Natural killer cell (primary cell): ENCODE measurements at regions not wholly inside any gene's neighbourhood (a gene's known extent, or its start where the extent isn't known, plus 50 kb on each side); places are given as distances from the start of the nearest gene placed in this dataset.

Experiments used
- ATAC-seq, 3 donors: fragments of 150-1000 bp in 2 of 3; fragments of 200-7000 bp in 1 of 3; cut with Tn5 transposase; 1 replicate in 1 of 3; 2 replicates in 2 of 3; pipeline ENCODE4 v1.10.0; 2021; ENCODE audit warnings: mild to moderate bottlenecking in 2 of 3, moderate library complexity in 2 of 3
- DNase-seq, 2 donors: peaks; one replicate each; pipeline versions ENCODE4 v3.0.0 to v3.0.0-alpha.2; 2013 to 2021; ENCODE audit warnings: mixed read lengths in 1 of 2
- H3K27ac ChIP-seq: one replicate; pipeline ENCODE4 v1.5.1; 2013; ENCODE audit warnings: mild to moderate bottlenecking, low read length
- H3K27me3 ChIP-seq: one replicate; pipeline ENCODE4 v1.6.1; 2013; ENCODE audit warnings: low read length; ENCODE audit not compliant: control insufficient read depth, insufficient read depth
- H3K36me3 ChIP-seq: one replicate; pipeline ENCODE4 v1.6.1; 2013; ENCODE audit warnings: low read length; ENCODE audit not compliant: control insufficient read depth, insufficient read depth
- H3K4me1 ChIP-seq: one replicate; pipeline ENCODE4 v1.6.1; 2013; ENCODE audit warnings: low read length; ENCODE audit not compliant: control insufficient read depth, insufficient read depth
- H3K4me3 ChIP-seq: one replicate; pipeline ENCODE4 v1.5.1; 2013; ENCODE audit warnings: low read length
- H3K9me3 ChIP-seq: one replicate; pipeline ENCODE4 v1.6.1; 2013; ENCODE audit warnings: low read length; ENCODE audit not compliant: control insufficient read depth, insufficient read depth
- H3K27ac Mint-ChIP-seq, 2 donors: one replicate each; pipeline ENCODE4 v1.8.0; 2022; ENCODE audit warnings: mild to moderate bottlenecking in 2 of 2, mixed read lengths in 2 of 2, moderate library complexity in 1 of 2
- H3K27me3 Mint-ChIP-seq, 2 donors: one replicate each; pipeline ENCODE4 v1.8.0; 2022; ENCODE audit warnings: low read depth in 2 of 2, mixed read lengths in 2 of 2
- H3K36me3 Mint-ChIP-seq: one replicate; pipeline ENCODE4 v1.8.0; 2022; ENCODE audit warnings: mixed read lengths
- H3K4me1 Mint-ChIP-seq, 2 donors: one replicate each; pipeline ENCODE4 v1.8.0; 2022; ENCODE audit warnings: mixed read lengths in 2 of 2
- H3K4me3 Mint-ChIP-seq: one replicate; pipeline ENCODE4 v1.8.0; 2022; ENCODE audit warnings: mild to moderate bottlenecking, moderate library complexity, mixed read lengths
- H3K9me3 Mint-ChIP-seq, 2 donors: one replicate each; pipeline ENCODE4 v1.8.0; 2022; ENCODE audit warnings: mixed read lengths in 2 of 2
- WGBS: methylation state at CpG from one replicate; pipeline ENCODE4 v1.1.7; 2013; ENCODE audit warnings: missing lambda C conversion rate; ENCODE audit not compliant: insufficient coverage; 5-methylcytosine and 5-hydroxymethylcytosine counted together
- intact Hi-C: fragments of 100-400 bp; cut with micrococcal nuclease; formaldehyde crosslinking; loops from one replicate; pipeline ENCODE4 v1.14.2; 2022
- TF ChIP-seq, protein P1 (sequence below): fragments of 200-600 bp; IDR thresholded peaks from one replicate; pipeline ENCODE4 v1.8.0; 2022; ENCODE audit warnings: antibody characterized with exemption

DNA sequence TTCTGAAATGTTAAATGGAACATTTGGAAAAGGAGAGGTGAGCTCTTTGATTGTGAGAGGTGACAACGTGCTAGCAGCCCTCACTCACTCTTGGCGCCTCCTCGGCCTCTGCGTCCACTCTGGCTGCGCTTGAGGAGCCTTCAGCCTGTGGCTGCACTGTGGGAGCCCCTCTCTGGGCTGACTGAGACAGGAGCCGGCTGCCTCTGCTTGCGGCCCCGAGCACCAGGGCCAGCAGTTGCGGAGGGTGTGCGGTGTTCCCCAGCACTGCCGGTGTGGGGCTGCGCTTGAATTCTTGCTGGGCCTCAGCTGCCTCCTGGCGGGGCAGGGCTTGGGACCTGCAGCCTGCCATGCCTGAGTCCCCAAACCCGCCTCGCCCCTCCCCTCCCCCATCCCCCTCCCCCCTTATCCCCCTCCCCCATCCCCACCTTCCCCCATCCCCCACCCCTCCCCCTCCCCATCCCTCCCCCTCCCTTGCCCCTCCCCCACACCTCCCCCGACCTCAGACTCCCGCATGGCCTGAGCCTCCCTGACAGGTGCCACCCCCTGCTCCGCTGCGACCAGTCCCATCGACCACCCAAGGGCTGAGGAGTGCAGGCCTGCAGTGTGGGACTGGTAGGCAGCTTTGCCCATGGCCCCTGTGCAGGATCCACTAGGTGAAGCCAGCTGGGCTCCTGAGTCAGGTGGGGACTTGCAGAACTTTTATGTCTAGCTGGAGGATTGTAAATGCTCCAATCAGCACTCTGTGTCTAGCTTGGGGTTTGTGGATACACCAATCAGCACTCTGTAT, 411.0 kb downstream of the OLFM4 start:
- ATAC-seq, result no peak
- intact Hi-C loops, result no loop called here
- WGBS, result 96% methylated on average over 17 of the region's 20 CpGs

DNA sequence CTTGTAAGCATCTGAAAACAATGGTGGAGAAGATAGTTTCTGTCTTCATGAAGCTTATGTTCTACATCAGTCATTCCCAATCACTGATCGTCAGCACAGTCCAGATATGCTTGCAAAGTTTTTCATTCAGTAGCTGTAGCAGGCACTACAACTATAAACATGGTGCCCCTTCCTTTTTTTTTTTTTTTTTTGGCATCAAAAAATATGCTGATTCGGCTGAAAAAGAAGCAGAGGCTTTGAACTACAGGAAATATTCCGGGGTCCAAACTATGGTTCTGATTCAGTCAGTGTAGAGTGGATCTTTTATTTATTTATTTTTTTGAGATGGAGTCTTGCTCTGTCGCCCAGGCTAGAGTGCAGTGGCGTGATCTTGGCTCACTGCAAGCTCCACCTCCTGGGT, 414.4 kb downstream of the OLFM4 start:
- intact Hi-C loops, result no loop called here
- no peaks in the 10 kb centered on the region for H3K27me3 Mint-ChIP-seq
- H3K4me1 Mint-ChIP-seq, result no peaks in the 10 kb centered on the region

More for the DNA sequence above, 411.0 kb downstream of the OLFM4 start:
- Histone ChIP-seq H3K27me3 (no peaks in the 10 kb centered on the region), H3K27ac (no peak overlapping the region), H3K36me3 (no peaks in the 10 kb centered on the region), H3K9me3 (no peaks in the 10 kb centered on the region), H3K4me1 (no peaks in the 10 kb centered on the region), H3K4me3 (no peak overlapping the region)
- DNase-seq, result no peak
- no peaks in the 10 kb centered on the region for H3K4me1 Mint-ChIP-seq
- peaks cover 3 to 5% of the 10 kb centered on the region in 2 donors for H3K9me3 Mint-ChIP-seq
- no peaks in the 10 kb centered on the region for H3K36me3 Mint-ChIP-seq
- H3K4me3 Mint-ChIP-seq, result no peak overlapping the region
- no peak overlapping the region for H3K27ac Mint-ChIP-seq
- TF ChIP-seq, protein P1, sequence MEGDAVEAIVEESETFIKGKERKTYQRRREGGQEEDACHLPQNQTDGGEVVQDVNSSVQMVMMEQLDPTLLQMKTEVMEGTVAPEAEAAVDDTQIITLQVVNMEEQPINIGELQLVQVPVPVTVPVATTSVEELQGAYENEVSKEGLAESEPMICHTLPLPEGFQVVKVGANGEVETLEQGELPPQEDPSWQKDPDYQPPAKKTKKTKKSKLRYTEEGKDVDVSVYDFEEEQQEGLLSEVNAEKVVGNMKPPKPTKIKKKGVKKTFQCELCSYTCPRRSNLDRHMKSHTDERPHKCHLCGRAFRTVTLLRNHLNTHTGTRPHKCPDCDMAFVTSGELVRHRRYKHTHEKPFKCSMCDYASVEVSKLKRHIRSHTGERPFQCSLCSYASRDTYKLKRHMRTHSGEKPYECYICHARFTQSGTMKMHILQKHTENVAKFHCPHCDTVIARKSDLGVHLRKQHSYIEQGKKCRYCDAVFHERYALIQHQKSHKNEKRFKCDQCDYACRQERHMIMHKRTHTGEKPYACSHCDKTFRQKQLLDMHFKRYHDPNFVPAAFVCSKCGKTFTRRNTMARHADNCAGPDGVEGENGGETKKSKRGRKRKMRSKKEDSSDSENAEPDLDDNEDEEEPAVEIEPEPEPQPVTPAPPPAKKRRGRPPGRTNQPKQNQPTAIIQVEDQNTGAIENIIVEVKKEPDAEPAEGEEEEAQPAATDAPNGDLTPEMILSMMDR, result no peak
- H3K27me3 Mint-ChIP-seq, result no peaks in the 10 kb centered on the region

DNA sequence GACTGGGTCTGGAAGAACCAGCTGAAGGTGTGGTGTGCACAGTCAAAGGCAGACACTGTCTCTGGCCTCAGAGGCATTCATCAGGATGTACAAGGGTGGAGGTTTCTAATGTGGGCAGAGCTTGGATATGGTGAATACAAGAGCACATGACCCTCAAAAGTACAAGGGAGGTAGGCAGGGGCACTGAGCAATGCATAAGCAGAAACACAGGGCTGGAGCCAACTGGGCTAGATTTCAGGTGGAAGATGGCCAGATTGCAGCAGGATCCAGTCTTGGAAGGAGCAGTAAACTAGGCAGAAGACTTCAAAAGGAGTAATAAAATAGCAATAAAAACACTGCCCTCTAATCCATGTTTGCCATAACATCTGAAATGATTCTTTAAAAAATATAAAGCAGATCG, 417.1 kb downstream of the OLFM4 start:
- H3K9me3 ChIP-seq, result peaks cover 17% of the 10 kb centered on the region
- WGBS, result 88% methylated on average over 1 of the region's 1 CpG
- no peak overlapping the region for H3K4me3 Mint-ChIP-seq
- H3K36me3 Mint-ChIP-seq, result peaks cover 16% of the 10 kb centered on the region
- no peak overlapping the region for H3K4me3 ChIP-seq
- TF ChIP-seq, protein P1, result no peak
- no peak for ATAC-seq
- intact Hi-C loops, result no loop called here
- H3K4me1 ChIP-seq, result no peaks in the 10 kb centered on the region
- H3K27ac Mint-ChIP-seq, result no peak overlapping the region
- H3K36me3 ChIP-seq, result no peaks in the 10 kb centered on the region
- no peaks in the 10 kb centered on the region for H3K27me3 Mint-ChIP-seq
- H3K27me3 ChIP-seq, result no peaks in the 10 kb centered on the region
- no peaks in the 10 kb centered on the region for H3K4me1 Mint-ChIP-seq
- peaks cover 16 to 20% of the 10 kb centered on the region in 2 donors for H3K9me3 Mint-ChIP-seq
- no peak overlapping the region for H3K27ac ChIP-seq
- no peak for DNase-seq

More for the DNA sequence above, 414.4 kb downstream of the OLFM4 start:
- Histone ChIP-seq H3K4me3 (no peak overlapping the region), H3K4me1 (no peaks in the 10 kb centered on the region), H3K36me3 (no peaks in the 10 kb centered on the region), H3K27me3 (no peaks in the 10 kb centered on the region), H3K9me3 (peaks cover 3% of the 10 kb centered on the region), H3K27ac (no peak overlapping the region)
- ATAC-seq (no peak), DNase-seq (no peak)
- TF ChIP-seq, protein P1, result no peak
- Mint-ChIP-seq H3K4me3 (no peak overlapping the region), H3K27ac (no peak overlapping the region), H3K36me3 (peaks cover 9% of the 10 kb centered on the region), H3K9me3 (peaks cover 8 to 10% of the 10 kb centered on the region in 2 donors)
- WGBS, result 85% methylated on average over 3 of the region's 5 CpGs

DNA sequence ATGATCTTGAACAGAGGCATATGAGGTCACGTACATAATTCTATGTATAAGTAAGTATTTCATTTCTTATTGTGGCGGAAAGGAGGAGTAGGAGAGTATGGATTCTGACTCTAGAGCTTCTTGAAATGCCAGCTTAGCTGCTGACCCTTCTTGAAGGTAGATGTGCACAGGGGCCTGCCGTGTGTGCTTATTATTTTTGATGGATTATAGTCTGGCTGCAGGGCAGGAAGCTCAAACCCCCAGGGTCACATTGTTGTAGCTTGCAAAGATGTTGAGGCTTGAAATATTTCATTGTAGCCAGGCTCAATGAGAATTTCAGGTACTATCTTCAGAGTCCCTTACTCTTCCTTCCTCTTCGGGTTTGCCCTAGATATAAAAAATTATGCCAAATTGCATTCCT, 418.8 kb downstream of the OLFM4 start:
- ATAC-seq, result no peak
- 89% methylated on average over 3 of the region's 4 CpGs for WGBS
- no peak for DNase-seq
- TF ChIP-seq, protein P1, result no peak
- Histone ChIP-seq H3K4me3 (no peak overlapping the region), H3K4me1 (no peaks in the 10 kb centered on the region), H3K27ac (no peak overlapping the region), H3K27me3 (no peaks in the 10 kb centered on the region), H3K36me3 (no peaks in the 10 kb centered on the region), H3K9me3 (peaks cover 19% of the 10 kb centered on the region)
- intact Hi-C loops, result no loop called here
- Mint-ChIP-seq H3K27me3 (no peaks in the 10 kb centered on the region), H3K4me3 (no peak overlapping the region), H3K27ac (no peak overlapping the region), H3K9me3 (peaks cover 16 to 18% of the 10 kb centered on the region in 2 donors), H3K4me1 (no peaks in the 10 kb centered on the region), H3K36me3 (peaks cover 16% of the 10 kb centered on the region)
